HepG2 (cell line): ENCODE measurements at regions not wholly inside any gene's neighbourhood (a gene's known extent, or its start where the extent isn't known, plus 50 kb on each side); places are given as distances from the start of the nearest gene placed in this dataset.

Experiments
- BRF2 ChIP-seq: sonication (generic); formaldehyde crosslinking; IDR thresholded peaks from 2 replicates; pipeline ENCODE4 v1.8.1; 2022; ENCODE audit warnings: mild to moderate bottlenecking, missing genetic modification reagents
- E2F5 ChIP-seq: sonication (generic); formaldehyde crosslinking; conservative IDR thresholded peaks from 2 replicates; pipeline ENCODE4 v1.4.0; 2020; ENCODE audit warnings: missing genetic modification reagents
- FOXA1 ChIP-seq, 2 experiments: fragments of 450-650 bp in 1 of 2; sonication (generic) in 1 of 2; formaldehyde crosslinking in 1 of 2; IDR thresholded peaks; 2 replicates each; pipeline versions ENCODE4 v1.4.0 to v1.6.1; 2016 to 2020; ENCODE audit warnings: missing genetic modification reagents in 1 of 2
- FOXM1 ChIP-seq: sonication (generic); formaldehyde crosslinking; IDR thresholded peaks from 2 replicates; pipeline ENCODE4 v1.5.0; 2020; ENCODE audit warnings: missing genetic modification reagents
- FOXP4 ChIP-seq: sonication (generic); formaldehyde crosslinking; IDR thresholded peaks from 2 replicates; pipeline ENCODE4 v1.4.0; 2020; ENCODE audit warnings: missing genetic modification reagents
- HMGXB4 ChIP-seq, 2 experiments: sonication (generic) in 1 of 2; formaldehyde crosslinking in 1 of 2; IDR thresholded peaks; 2 replicates each; pipeline versions ENCODE4 v1.4.0 to v1.6.1; 2018 to 2020; ENCODE audit warnings: missing genetic modification reagents in 2 of 2, borderline replicate concordance in 1 of 2, low read depth in 1 of 2, mild to moderate bottlenecking in 1 of 2, missing biosample characterization in 1 of 2
- IKZF5 ChIP-seq: IDR thresholded peaks from 2 replicates; pipeline ENCODE4 v1.6.1; 2018; ENCODE audit warnings: missing genetic modification reagents, mild to moderate bottlenecking, missing compliant biosample characterization
- RBAK ChIP-seq: sonication (generic); formaldehyde crosslinking; IDR thresholded peaks from 2 replicates; pipeline ENCODE4 v1.5.1; 2020; ENCODE audit warnings: mild to moderate bottlenecking, missing genetic modification reagents
- SIN3B ChIP-seq: fragments of 150-350 bp; IDR thresholded peaks from 2 replicates; pipeline ENCODE4 v1.6.1; 2014; ENCODE audit warnings: low read length
- SP2 ChIP-seq: sonication (generic); formaldehyde crosslinking; IDR thresholded peaks from 2 replicates; pipeline ENCODE4 v1.5.1; 2020; ENCODE audit warnings: mild to moderate bottlenecking, missing genetic modification reagents
- TBP ChIP-seq: sonication (generic); formaldehyde crosslinking; IDR thresholded peaks from 2 replicates; pipeline ENCODE4 v1.5.0; 2020; ENCODE audit warnings: missing genetic modification reagents
- TFE3 ChIP-seq: IDR thresholded peaks from 2 replicates; pipeline ENCODE4 v1.6.1; 2016
- THAP7 ChIP-seq: sonication (generic); formaldehyde crosslinking; IDR thresholded peaks from 2 replicates; pipeline ENCODE4 v1.8.1; 2023; ENCODE audit warnings: mild to moderate bottlenecking, missing genetic modification reagents
- XBP1 ChIP-seq: sonication (generic); formaldehyde crosslinking; IDR thresholded peaks from 2 replicates; pipeline ENCODE4 v1.5.0; 2020; ENCODE audit warnings: missing genetic modification reagents
- ZNF772 ChIP-seq: sonication (generic); formaldehyde crosslinking; IDR thresholded peaks from 2 replicates; pipeline ENCODE4 v1.5.0; 2020; ENCODE audit warnings: mild to moderate bottlenecking, missing genetic modification reagents
- ZNF800 ChIP-seq: sonication (generic); formaldehyde crosslinking; IDR thresholded peaks from 2 replicates; pipeline ENCODE4 v1.4.0; 2020; ENCODE audit warnings: missing genetic modification reagents

GRCh38 chr20:25865715-25866656 lies 169.3 kb upstream of the ZNF337 start (continued):
- TF ChIP-seq ZNF800 (CRISPR knock-in tag) (peak; percentile 46; the same call in 1 of the 2 replicates), HMGXB4 (CRISPR knock-in tag; IDR thresholded peaks at IDR 0.05; ENCODE audit: borderline replicate concordance in 1 of 2, low read depth in 1 of 2) (peak in 1 of 2 experiments; percentile 57; a peak in 1 of 4 replicates), XBP1 (CRISPR knock-in tag) (no peak), TBP (CRISPR knock-in tag) (no peak), FOXP4 (CRISPR knock-in tag) (no peak), ZNF772 (CRISPR knock-in tag) (no peak), THAP7 (CRISPR knock-in tag) (no peak), IKZF5 (CRISPR knock-in tag) (0 out of 2 replicates have a peak, but pooled peaks have one; percentile 32), BRF2 (CRISPR knock-in tag) (no peak), E2F5 (no peak), FOXA1 (IDR thresholded peaks at IDR 0.05) (no peak), FOXA1 (CRISPR knock-in tag; IDR thresholded peaks at IDR 0.05) (0 out of 2 replicates have a peak, but pooled peaks have one; percentile 5), RBAK (CRISPR knock-in tag) (no peak), TFE3 (CRISPR knock-in tag) (no peak), SIN3B (no peak), SP2 (CRISPR knock-in tag) (no peak), FOXM1 (CRISPR knock-in tag) (no peak)
